ENCODE measurements at regions not wholly inside any gene's neighbourhood (a gene's known extent, or its start where the extent isn't known, plus 50 kb on each side); places are given as distances from the start of the nearest gene placed in this dataset.

DNA sequence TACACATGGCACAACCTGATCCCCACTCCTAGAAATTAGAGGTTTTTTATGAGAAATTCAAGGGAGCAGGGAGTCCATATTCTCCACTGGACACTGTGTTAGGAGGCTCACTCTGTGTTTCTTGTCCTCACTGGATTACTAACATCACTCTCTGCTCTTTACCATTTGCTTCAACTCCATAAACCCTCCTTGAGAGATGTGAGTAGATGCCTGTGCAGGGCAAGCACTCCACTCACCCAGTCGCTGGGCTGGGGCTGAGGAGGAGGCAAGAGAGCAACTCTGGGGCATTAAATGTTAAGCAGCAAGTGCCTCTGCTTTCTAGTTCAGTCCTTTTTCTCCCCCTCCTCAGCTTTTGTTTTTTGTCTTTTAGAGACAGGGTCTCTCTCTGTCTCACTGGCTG, 115.1 kb downstream of the LARP7 start:
- TF ChIP-seq, protein P1, sequence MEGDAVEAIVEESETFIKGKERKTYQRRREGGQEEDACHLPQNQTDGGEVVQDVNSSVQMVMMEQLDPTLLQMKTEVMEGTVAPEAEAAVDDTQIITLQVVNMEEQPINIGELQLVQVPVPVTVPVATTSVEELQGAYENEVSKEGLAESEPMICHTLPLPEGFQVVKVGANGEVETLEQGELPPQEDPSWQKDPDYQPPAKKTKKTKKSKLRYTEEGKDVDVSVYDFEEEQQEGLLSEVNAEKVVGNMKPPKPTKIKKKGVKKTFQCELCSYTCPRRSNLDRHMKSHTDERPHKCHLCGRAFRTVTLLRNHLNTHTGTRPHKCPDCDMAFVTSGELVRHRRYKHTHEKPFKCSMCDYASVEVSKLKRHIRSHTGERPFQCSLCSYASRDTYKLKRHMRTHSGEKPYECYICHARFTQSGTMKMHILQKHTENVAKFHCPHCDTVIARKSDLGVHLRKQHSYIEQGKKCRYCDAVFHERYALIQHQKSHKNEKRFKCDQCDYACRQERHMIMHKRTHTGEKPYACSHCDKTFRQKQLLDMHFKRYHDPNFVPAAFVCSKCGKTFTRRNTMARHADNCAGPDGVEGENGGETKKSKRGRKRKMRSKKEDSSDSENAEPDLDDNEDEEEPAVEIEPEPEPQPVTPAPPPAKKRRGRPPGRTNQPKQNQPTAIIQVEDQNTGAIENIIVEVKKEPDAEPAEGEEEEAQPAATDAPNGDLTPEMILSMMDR (IDR thresholded peaks at IDR 0.05; ENCODE audit: poor library complexity, severe bottlenecking), result no peak
- TF ChIP-seq, protein P2, sequence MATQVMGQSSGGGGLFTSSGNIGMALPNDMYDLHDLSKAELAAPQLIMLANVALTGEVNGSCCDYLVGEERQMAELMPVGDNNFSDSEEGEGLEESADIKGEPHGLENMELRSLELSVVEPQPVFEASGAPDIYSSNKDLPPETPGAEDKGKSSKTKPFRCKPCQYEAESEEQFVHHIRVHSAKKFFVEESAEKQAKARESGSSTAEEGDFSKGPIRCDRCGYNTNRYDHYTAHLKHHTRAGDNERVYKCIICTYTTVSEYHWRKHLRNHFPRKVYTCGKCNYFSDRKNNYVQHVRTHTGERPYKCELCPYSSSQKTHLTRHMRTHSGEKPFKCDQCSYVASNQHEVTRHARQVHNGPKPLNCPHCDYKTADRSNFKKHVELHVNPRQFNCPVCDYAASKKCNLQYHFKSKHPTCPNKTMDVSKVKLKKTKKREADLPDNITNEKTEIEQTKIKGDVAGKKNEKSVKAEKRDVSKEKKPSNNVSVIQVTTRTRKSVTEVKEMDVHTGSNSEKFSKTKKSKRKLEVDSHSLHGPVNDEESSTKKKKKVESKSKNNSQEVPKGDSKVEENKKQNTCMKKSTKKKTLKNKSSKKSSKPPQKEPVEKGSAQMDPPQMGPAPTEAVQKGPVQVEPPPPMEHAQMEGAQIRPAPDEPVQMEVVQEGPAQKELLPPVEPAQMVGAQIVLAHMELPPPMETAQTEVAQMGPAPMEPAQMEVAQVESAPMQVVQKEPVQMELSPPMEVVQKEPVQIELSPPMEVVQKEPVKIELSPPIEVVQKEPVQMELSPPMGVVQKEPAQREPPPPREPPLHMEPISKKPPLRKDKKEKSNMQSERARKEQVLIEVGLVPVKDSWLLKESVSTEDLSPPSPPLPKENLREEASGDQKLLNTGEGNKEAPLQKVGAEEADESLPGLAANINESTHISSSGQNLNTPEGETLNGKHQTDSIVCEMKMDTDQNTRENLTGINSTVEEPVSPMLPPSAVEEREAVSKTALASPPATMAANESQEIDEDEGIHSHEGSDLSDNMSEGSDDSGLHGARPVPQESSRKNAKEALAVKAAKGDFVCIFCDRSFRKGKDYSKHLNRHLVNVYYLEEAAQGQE (IDR thresholded peaks at IDR 0.05; ENCODE audit: borderline replicate concordance), result no peak

Measured in neural cell (in vitro differentiated cells).